GM23338 (cell line): ENCODE measurements at regions not wholly inside any gene's neighbourhood (a gene's known extent, or its start where the extent isn't known, plus 50 kb on each side); places are given as distances from the start of the nearest gene placed in this dataset.

Source experiments
- ATAC-seq: fragments of 200-7000 bp; cut with Tn5 transposase; 3 replicates; pipeline ENCODE4 v1.9.1; 2020
- DNase-seq: peaks from one replicate; pipeline ENCODE4 v3.0.0-alpha.2; 2015; ENCODE audit warnings: low spot score
- H2AFZ ChIP-seq: fragments of 200-600 bp; sonication (generic); 2 replicates; pipeline ENCODE4 v1.8.0; 2016; ENCODE audit warnings: antibody characterized with exemption, mild to moderate bottlenecking, moderate library complexity
- H3F3A ChIP-seq: fragments of 200-600 bp; sonication (generic); replicated peaks from 2 replicates; pipeline ENCODE4 v1.8.0; 2017; ENCODE audit warnings: antibody characterized with exemption, mixed run types, low read depth
- H3K27ac ChIP-seq: fragments of 200-600 bp; sonication (generic); 2 replicates; pipeline ENCODE4 v1.6.1; 2016; ENCODE audit warnings: low read depth
- H3K27me3 ChIP-seq: fragments of 200-600 bp; sonication (generic); 2 replicates; pipeline ENCODE4 v1.8.0; 2016; ENCODE audit warnings: mild to moderate bottlenecking, mixed run types, moderate library complexity; ENCODE audit not compliant: insufficient read depth
- H3K36me3 ChIP-seq: fragments of 200-600 bp; sonication (generic); 2 replicates; pipeline ENCODE4 v1.8.0; 2016; ENCODE audit warnings: mild to moderate bottlenecking; ENCODE audit not compliant: insufficient read depth
- H3K4me1 ChIP-seq: fragments of 200-600 bp; sonication (generic); 2 replicates; pipeline ENCODE4 v1.8.0; 2016; ENCODE audit warnings: mild to moderate bottlenecking, moderate library complexity; ENCODE audit not compliant: insufficient read depth
- H3K4me2 ChIP-seq: fragments of 200-600 bp; sonication (generic); 2 replicates; pipeline ENCODE4 v1.7.1; 2017; ENCODE audit warnings: mixed run types
- H3K4me3 ChIP-seq: fragments of 200-600 bp; sonication (generic); 2 replicates; pipeline ENCODE4 v1.6.1; 2016; ENCODE audit warnings: mixed run types
- H3K79me2 ChIP-seq: fragments of 200-600 bp; sonication (generic); replicated peaks from 2 replicates; pipeline ENCODE4 v1.8.0; 2017; ENCODE audit warnings: mild to moderate bottlenecking; ENCODE audit not compliant: insufficient read depth
- H3K9me2 ChIP-seq: fragments of 200-600 bp; sonication (generic); 2 replicates; pipeline ENCODE4 v1.8.0; 2017; ENCODE audit not compliant: insufficient read depth
- H4K20me1 ChIP-seq: fragments of 200-600 bp; sonication (generic); replicated peaks from 2 replicates; pipeline ENCODE4 v1.8.0; 2017; ENCODE audit warnings: mild to moderate bottlenecking; ENCODE audit not compliant: insufficient read depth
- H3K27ac Mint-ChIP-seq: 2 replicates; pipeline ENCODE4 v1.8.0; 2020; ENCODE audit warnings: inconsistent platforms, mild to moderate bottlenecking, moderate library complexity, mixed read lengths
- H3K27me3 Mint-ChIP-seq: 3 replicates; pipeline ENCODE4 v1.8.0; 2022; ENCODE audit warnings: low read depth, mild to moderate bottlenecking, moderate library complexity, mixed read lengths, inconsistent platforms; ENCODE audit not compliant: insufficient read depth, poor library complexity
- H3K36me3 Mint-ChIP-seq: 3 replicates; pipeline ENCODE4 v1.8.0; 2021; ENCODE audit warnings: low read depth, mild to moderate bottlenecking, inconsistent platforms, moderate library complexity, mixed read lengths
- H3K4me1 Mint-ChIP-seq: 3 replicates; pipeline ENCODE4 v1.8.0; 2020; ENCODE audit warnings: mild to moderate bottlenecking, inconsistent platforms, mixed read lengths
- H3K4me3 Mint-ChIP-seq: 3 replicates; pipeline ENCODE4 v1.8.0; 2021; ENCODE audit warnings: moderate library complexity, mild to moderate bottlenecking, inconsistent platforms, mixed read lengths
- H3K9me3 Mint-ChIP-seq: 3 replicates; pipeline ENCODE4 v1.8.0; 2020; ENCODE audit warnings: moderate library complexity, mild to moderate bottlenecking, inconsistent platforms, mixed read lengths
- CREB1 ChIP-seq: fragments of 250-450 bp; sonication (Bioruptor Pico); IDR thresholded peaks from 2 replicates; pipeline ENCODE4 v1.5.0; 2020; ENCODE audit warnings: low read depth, mild to moderate bottlenecking, moderate library complexity
- CTCF ChIP-seq, 2 experiments: fragments of 200-600 bp in 1 of 2; sonication (generic) in 1 of 2; conservative IDR thresholded peaks; 2 replicates each; pipeline versions ENCODE4 v1.5.1 to v1.6.1; 2016 to 2017; ENCODE audit warnings: antibody characterized with exemption in 2 of 2, low read depth in 2 of 2, mild to moderate bottlenecking in 2 of 2, moderate library complexity in 1 of 2
- STAT1 ChIP-seq: IDR thresholded peaks from one replicate; pipeline ENCODE4 v1.6.1; 2016; ENCODE audit warnings: antibody characterized with exemption; ENCODE audit not compliant: unreplicated experiment
- ZNF114 ChIP-seq: fragments of 250-450 bp; sonication (Bioruptor Pico); IDR thresholded peaks from 2 replicates; pipeline ENCODE4 v1.5.0; 2020; ENCODE audit warnings: mild to moderate bottlenecking, moderate library complexity
- ZNF331 ChIP-seq: fragments of 250-450 bp; sonication (Bioruptor Pico); IDR thresholded peaks from 2 replicates; pipeline ENCODE4 v1.5.0; 2020; ENCODE audit warnings: low read depth, mild to moderate bottlenecking, moderate library complexity
- ZNF462 ChIP-seq: fragments of 250-450 bp; sonication (Bioruptor Pico); IDR thresholded peaks from 2 replicates; pipeline ENCODE4 v1.5.0; 2020; ENCODE audit warnings: mild to moderate bottlenecking, moderate library complexity
- TF ChIP-seq, protein P1 (sequence below): IDR thresholded peaks from one replicate; pipeline ENCODE4 v1.6.1; 2018; ENCODE audit warnings: antibody characterized with exemption; ENCODE audit not compliant: unreplicated experiment

DNA sequence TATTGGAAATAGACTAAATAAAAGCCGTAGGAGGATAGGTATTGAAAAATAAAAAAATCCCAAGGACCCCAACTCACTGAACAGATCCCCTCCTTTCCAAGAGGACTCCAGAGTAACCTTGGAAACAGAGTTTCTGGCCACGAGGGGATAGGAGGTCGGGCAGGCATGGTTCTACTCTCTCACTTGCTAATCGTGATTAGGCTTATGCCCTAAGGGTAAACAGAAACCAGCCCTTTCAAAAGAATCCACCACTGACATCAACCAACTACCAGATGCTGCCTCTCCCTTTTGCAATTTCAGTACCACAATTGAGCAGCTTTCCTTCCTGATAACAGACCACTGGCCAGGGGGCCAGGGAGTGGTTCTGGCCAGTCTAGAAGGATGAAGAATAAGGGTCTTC lies 477.8 kb downstream of the EIPR1 start (continued):
- TF ChIP-seq ZNF462 (no peak), ZNF114 (CRISPR knock-in tag) (no peak), CREB1 (CRISPR knock-in tag) (no peak)

DNA sequence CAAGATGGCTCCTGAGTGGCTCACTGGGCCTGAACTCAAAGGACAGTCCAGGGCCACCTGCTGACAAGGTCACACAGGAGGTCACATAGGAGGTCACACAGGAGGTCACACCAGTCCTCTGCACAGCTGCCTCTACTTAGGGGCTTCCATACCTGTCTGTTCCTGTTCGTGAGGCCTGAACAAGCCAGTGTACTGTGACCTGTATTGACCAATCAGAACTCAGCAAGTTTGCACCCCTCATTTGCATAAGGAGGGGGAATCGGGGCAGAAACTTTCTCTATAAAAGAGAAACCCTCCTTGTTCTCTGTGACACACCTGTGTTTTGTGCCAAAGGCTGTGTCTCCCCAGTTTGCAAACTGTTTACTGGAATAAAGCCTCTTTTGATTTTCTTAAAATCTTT lies 478.9 kb downstream of the EIPR1 start:
- Mint-ChIP-seq H3K4me1 (peaks cover 6% of the 10 kb centered on the region; the same call in 1 of the 3 replicates), H3K27me3 (peaks cover 4% of the 10 kb centered on the region), H3K4me3 (no peak overlapping the region), H3K27ac (no peak overlapping the region), H3K36me3 (peaks cover 3% of the 10 kb centered on the region; the same call in 1 of the 3 replicates), H3K9me3 (no peaks in the 10 kb centered on the region)
- Histone ChIP-seq H3K4me2 (no peak overlapping the region), H3K4me1 (no peaks in the 10 kb centered on the region), H3K36me3 (no peaks in the 10 kb centered on the region), H3K4me3 (no peak overlapping the region), H3K27ac (no peak overlapping the region), H4K20me1 (no peaks in the 10 kb centered on the region), H2AFZ (no peak overlapping the region), H3K9me2 (no peaks in the 10 kb centered on the region), H3K27me3 (no peaks in the 10 kb centered on the region), H3F3A (no peaks in the 10 kb centered on the region), H3K79me2 (no peaks in the 10 kb centered on the region)
- ATAC-seq, result no peak
- DNase-seq, result no peak
- no peak for TF ChIP-seq CTCF (conservative IDR thresholded peaks at IDR 0.05; ENCODE audit: low read depth in 2 of 2)
- no peak for TF ChIP-seq ZNF114 (CRISPR knock-in tag)
- no peak for TF ChIP-seq STAT1
- TF ChIP-seq, protein P1, sequence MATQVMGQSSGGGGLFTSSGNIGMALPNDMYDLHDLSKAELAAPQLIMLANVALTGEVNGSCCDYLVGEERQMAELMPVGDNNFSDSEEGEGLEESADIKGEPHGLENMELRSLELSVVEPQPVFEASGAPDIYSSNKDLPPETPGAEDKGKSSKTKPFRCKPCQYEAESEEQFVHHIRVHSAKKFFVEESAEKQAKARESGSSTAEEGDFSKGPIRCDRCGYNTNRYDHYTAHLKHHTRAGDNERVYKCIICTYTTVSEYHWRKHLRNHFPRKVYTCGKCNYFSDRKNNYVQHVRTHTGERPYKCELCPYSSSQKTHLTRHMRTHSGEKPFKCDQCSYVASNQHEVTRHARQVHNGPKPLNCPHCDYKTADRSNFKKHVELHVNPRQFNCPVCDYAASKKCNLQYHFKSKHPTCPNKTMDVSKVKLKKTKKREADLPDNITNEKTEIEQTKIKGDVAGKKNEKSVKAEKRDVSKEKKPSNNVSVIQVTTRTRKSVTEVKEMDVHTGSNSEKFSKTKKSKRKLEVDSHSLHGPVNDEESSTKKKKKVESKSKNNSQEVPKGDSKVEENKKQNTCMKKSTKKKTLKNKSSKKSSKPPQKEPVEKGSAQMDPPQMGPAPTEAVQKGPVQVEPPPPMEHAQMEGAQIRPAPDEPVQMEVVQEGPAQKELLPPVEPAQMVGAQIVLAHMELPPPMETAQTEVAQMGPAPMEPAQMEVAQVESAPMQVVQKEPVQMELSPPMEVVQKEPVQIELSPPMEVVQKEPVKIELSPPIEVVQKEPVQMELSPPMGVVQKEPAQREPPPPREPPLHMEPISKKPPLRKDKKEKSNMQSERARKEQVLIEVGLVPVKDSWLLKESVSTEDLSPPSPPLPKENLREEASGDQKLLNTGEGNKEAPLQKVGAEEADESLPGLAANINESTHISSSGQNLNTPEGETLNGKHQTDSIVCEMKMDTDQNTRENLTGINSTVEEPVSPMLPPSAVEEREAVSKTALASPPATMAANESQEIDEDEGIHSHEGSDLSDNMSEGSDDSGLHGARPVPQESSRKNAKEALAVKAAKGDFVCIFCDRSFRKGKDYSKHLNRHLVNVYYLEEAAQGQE, result no peak
- no peak for TF ChIP-seq ZNF331 (CRISPR knock-in tag)
